Loucy (cell line): ENCODE measurements at regions not wholly inside any gene's neighbourhood (a gene's known extent, or its start where the extent isn't known, plus 50 kb on each side); places are given as distances from the start of the nearest gene placed in this dataset.

Source experiments
- CTCF ChIP-seq: fragments of 200-600 bp; sonication (generic); conservative IDR thresholded peaks from 2 replicates; pipeline ENCODE4 v1.5.1; 2014; ENCODE audit warnings: mild to moderate bottlenecking, antibody characterized with exemption, low read length
- EZH2phosphoT487 ChIP-seq: fragments of 200-600 bp; IDR thresholded peaks from 2 replicates; pipeline ENCODE4 v1.6.1; 2018; ENCODE audit warnings: antibody characterized with exemption, mild to moderate bottlenecking, moderate library complexity, borderline replicate concordance

DNA sequence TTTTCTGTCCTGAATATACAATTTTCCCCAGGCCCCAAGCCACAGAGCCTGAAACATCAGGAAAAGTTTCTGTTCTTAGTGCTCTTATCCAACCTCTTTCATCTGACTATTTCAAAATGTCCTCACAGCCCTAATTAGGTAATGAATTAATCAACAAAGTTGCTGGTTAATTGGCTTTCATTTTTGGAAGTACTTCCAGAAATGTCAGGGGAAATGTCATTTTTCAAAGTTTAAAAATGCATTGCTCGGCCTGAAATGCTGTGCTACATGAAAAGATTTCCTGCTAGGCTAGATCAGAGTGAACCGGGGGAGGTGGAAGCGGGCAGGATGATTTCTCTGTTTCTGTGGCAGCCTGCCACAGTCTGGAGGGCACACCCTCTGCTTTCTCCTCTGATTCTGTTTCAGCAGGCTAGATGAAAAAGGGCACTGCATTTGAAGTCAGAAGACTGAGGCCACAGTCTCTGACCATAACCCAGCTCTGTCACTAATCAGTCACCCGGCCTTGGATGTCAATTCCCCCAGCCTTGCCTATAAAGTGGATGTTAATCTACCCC, 55.9 kb upstream of the BARX1 start:
- no peak for TF ChIP-seq CTCF
- TF ChIP-seq EZH2phosphoT487, result no peak
